HepG2 (cell line): ENCODE measurements at regions not wholly inside any gene's neighbourhood (a gene's known extent, or its start where the extent isn't known, plus 50 kb on each side); places are given as distances from the start of the nearest gene placed in this dataset.

ENCODE experiments used
- ATAC-seq: fragments of 200-7000 bp; cut with Tn5 transposase; 3 replicates; pipeline ENCODE4 v1.9.1; 2020; ENCODE audit warnings: mild to moderate bottlenecking, moderate library complexity
- BruUV-seq: library from RNA; stranded (reverse); fragments of 400-500 nt; replicated peaks from 2 replicates; lab custom pipeline; 2021; lab: Mats Ljungman, UMichigan
- CTCF ChIA-PET: fragments of 300-600 bp; formaldehyde crosslinking; extraction: SDS; loops from one replicate; lab custom pipeline; 2021; ENCODE audit warnings: low total read pairs, inconsistent platforms, low intra/inter-chr PET ratio; lab: Yijun Ruan, JAX
- POLR2A ChIA-PET: fragments of 350-600 bp; sonication (Branson Sonifier 250); formaldehyde crosslinking; loops from one replicate; lab custom pipeline; 2020; ENCODE audit warnings: antibody characterized with exemption, inconsistent platforms; lab: Yijun Ruan, JAX
- DNase-seq: peaks from one replicate; pipeline ENCODE4 v3.0.0-alpha.2; 2015; ENCODE audit warnings: low spot score
- FAIRE-seq: peaks from 3 replicates; lab custom pipeline; 2011; peaks lifted over from hg19 to GRCh38; lab: Jason Lieb, UNC
- H2AFZ ChIP-seq: one replicate; pipeline ENCODE4 v1.6.1; 2011; ENCODE audit warnings: low read length, inconsistent platforms
- H3K27ac ChIP-seq: fragments of 300-600 bp; 3 replicates; pipeline ENCODE4 v1.8.0; 2011; ENCODE audit warnings: mixed run types, mild to moderate bottlenecking, mixed read lengths, low read length, inconsistent platforms; ENCODE audit not compliant: insufficient read depth; ENCODE audit errors: extremely low read length
- H3K27me3 ChIP-seq, 2 experiments: fragments of 200-600 bp in 1 of 2; 2 replicates in 1 of 2; 3 replicates in 1 of 2; pipeline versions ENCODE4 v1.6.0 to v1.8.0; 2011; ENCODE audit warnings: low read length in 2 of 2, mild to moderate bottlenecking in 2 of 2, moderate library complexity in 2 of 2, inconsistent platforms in 1 of 2; ENCODE audit not compliant: insufficient read depth in 2 of 2, control insufficient read depth in 1 of 2
- H3K36me3 ChIP-seq, 2 experiments: fragments of 200-600 bp in 1 of 2; replicated peaks in 1 of 2; 2 replicates in 1 of 2; 3 replicates in 1 of 2; pipeline versions ENCODE4 v1.5.1 to v1.8.0; 2011; ENCODE audit warnings: low read length in 2 of 2, inconsistent platforms in 1 of 2; ENCODE audit not compliant: insufficient read depth in 2 of 2, control insufficient read depth in 1 of 2
- H3K4me1 ChIP-seq: 2 replicates; pipeline ENCODE4 v1.5.1; 2012; ENCODE audit warnings: low read length, inconsistent platforms; ENCODE audit not compliant: insufficient read depth
- H3K4me2 ChIP-seq: 2 replicates; pipeline ENCODE4 v1.6.0; 2011; ENCODE audit warnings: low read depth, low read length, inconsistent platforms
- H3K4me3 ChIP-seq, 3 experiments: fragments of 200-600 bp in 1 of 3; sonication (generic), shearing (Covaris generic) in 1 of 3; replicated peaks in 1 of 3; 2 replicates each; pipeline ENCODE4 v1.5.1; 2011 to 2016; ENCODE audit warnings: low read length in 3 of 3, inconsistent platforms in 2 of 3, low read depth in 2 of 3, mild to moderate bottlenecking in 2 of 3, control low read depth in 1 of 3, mixed read lengths in 1 of 3; ENCODE audit not compliant: insufficient read depth in 1 of 3
- H3K79me2 ChIP-seq: one replicate; pipeline ENCODE4 v1.6.1; 2011; ENCODE audit warnings: low read length, inconsistent platforms; ENCODE audit not compliant: insufficient read depth
- H3K9ac ChIP-seq: 2 replicates; pipeline ENCODE4 v1.6.0; 2011; ENCODE audit warnings: mild to moderate bottlenecking, low read depth, low read length, inconsistent platforms; ENCODE audit not compliant: insufficient read depth
- H3K9me3 ChIP-seq: 2 replicates; pipeline ENCODE4 v1.5.1; 2012; ENCODE audit warnings: mild to moderate bottlenecking, low read length
- H4K20me1 ChIP-seq: 2 replicates; pipeline ENCODE4 v1.6.0; 2011; ENCODE audit warnings: inconsistent platforms, mild to moderate bottlenecking, low read length, moderate library complexity; ENCODE audit not compliant: insufficient read depth
- GFI1 ChIP-seq: sonication (generic); formaldehyde crosslinking; IDR thresholded peaks from 2 replicates; pipeline ENCODE4 v1.5.0; 2020; ENCODE audit warnings: missing genetic modification reagents, mild to moderate bottlenecking, borderline replicate concordance
- SAP130 ChIP-seq: IDR thresholded peaks from 2 replicates; pipeline ENCODE4 v1.6.1; 2016; ENCODE audit warnings: low read depth
- SKI ChIP-seq: fragments of 450-650 bp; IDR thresholded peaks from one replicate; pipeline ENCODE4 v1.6.1; 2018; ENCODE audit warnings: mild to moderate bottlenecking; ENCODE audit not compliant: partially characterized antibody
- ZFP41 ChIP-seq: sonication (generic); formaldehyde crosslinking; IDR thresholded peaks from 2 replicates; pipeline ENCODE4 v1.4.0; 2020; ENCODE audit warnings: mild to moderate bottlenecking, missing genetic modification reagents, borderline replicate concordance
- WGBS: methylation state at CpG from one replicate; pipeline ENCODE4 v1.1.6; 2017; ENCODE audit warnings: low lambda C conversion rate; 5-methylcytosine and 5-hydroxymethylcytosine counted together
- in situ Hi-C: cut with HindIII; loops from 2 replicates; pipeline ENCODE4 v1.10.0; 2017; ENCODE audit warnings: low pct_unique_long_range_greater_than_20kb; ENCODE audit not compliant: extremely low pct_ligation_motif_present
- intact Hi-C: fragments of 100-400 bp; cut with micrococcal nuclease; formaldehyde crosslinking; loops from one replicate; pipeline ENCODE4 v1.10.0; 2022; ENCODE audit not compliant: unreplicated experiment
- TF ChIP-seq, protein P1 (sequence below): sonication (generic); formaldehyde crosslinking; conservative IDR thresholded peaks from 2 replicates; pipeline ENCODE4 v1.8.1; 2023; ENCODE audit warnings: missing genetic modification reagents
- TF ChIP-seq, protein P2 (sequence below): sonication (generic); formaldehyde crosslinking; IDR thresholded peaks from 2 replicates; pipeline ENCODE4 v1.4.0; 2020; ENCODE audit warnings: low read depth, missing genetic modification reagents
- TF ChIP-seq, protein P3 (sequence below): sonication (generic); formaldehyde crosslinking; IDR thresholded peaks from 2 replicates; pipeline ENCODE4 v1.5.0; 2020; ENCODE audit warnings: missing genetic modification reagents, mild to moderate bottlenecking, borderline replicate concordance

DNA sequence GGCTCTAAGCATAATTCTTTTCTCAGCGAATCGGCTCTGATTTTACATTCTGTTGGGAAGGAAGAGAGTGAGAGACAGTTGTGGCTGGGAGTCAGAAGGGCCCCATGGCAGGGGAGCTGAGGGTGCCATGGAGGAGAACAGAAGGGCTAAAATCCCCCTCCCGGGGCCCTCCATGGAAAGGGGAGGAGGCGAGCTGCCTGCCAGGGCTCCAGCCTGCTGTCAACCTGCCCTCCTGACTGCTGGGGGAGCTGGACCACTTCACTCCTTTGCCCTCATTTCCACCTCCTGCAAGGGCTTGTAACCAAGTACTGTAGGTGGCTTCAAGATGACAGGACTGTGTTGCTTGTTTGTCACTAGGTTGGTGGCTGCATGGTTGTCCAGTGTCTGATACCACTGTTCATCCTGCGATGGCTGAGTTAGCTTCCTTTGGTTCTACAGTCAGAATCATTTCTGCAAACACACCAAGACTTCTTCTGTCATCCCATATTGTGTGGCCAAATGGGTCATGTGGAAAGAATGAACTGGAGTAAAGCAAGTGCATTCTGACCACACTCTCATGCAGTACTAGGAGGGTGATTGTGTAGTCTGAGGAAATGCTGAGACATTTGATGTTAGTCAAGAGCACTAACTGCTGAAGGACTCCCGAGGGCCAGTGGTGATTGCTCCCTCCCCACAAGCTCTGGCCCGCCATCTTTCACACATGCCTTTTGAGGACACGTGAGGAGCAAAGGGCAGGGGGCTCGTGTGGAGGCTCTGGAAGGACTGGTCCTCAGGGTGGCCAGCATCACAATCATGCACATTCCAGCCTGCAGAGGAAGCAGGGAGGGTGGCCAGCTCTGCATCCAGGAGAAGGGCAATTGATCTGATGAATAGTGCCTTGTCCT is 307.2 kb downstream of the GADD45G start:
- no peak overlapping the region for H3K9ac ChIP-seq
- TF ChIP-seq, protein P1, sequence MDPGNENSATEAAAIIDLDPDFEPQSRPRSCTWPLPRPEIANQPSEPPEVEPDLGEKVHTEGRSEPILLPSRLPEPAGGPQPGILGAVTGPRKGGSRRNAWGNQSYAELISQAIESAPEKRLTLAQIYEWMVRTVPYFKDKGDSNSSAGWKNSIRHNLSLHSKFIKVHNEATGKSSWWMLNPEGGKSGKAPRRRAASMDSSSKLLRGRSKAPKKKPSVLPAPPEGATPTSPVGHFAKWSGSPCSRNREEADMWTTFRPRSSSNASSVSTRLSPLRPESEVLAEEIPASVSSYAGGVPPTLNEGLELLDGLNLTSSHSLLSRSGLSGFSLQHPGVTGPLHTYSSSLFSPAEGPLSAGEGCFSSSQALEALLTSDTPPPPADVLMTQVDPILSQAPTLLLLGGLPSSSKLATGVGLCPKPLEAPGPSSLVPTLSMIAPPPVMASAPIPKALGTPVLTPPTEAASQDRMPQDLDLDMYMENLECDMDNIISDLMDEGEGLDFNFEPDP (CRISPR knock-in tag): no peak
- TF ChIP-seq SAP130 (CRISPR knock-in tag) (no peak), SKI (no peak), ZFP41 (no peak), GFI1 (no peak)
- TF ChIP-seq, protein P2, sequence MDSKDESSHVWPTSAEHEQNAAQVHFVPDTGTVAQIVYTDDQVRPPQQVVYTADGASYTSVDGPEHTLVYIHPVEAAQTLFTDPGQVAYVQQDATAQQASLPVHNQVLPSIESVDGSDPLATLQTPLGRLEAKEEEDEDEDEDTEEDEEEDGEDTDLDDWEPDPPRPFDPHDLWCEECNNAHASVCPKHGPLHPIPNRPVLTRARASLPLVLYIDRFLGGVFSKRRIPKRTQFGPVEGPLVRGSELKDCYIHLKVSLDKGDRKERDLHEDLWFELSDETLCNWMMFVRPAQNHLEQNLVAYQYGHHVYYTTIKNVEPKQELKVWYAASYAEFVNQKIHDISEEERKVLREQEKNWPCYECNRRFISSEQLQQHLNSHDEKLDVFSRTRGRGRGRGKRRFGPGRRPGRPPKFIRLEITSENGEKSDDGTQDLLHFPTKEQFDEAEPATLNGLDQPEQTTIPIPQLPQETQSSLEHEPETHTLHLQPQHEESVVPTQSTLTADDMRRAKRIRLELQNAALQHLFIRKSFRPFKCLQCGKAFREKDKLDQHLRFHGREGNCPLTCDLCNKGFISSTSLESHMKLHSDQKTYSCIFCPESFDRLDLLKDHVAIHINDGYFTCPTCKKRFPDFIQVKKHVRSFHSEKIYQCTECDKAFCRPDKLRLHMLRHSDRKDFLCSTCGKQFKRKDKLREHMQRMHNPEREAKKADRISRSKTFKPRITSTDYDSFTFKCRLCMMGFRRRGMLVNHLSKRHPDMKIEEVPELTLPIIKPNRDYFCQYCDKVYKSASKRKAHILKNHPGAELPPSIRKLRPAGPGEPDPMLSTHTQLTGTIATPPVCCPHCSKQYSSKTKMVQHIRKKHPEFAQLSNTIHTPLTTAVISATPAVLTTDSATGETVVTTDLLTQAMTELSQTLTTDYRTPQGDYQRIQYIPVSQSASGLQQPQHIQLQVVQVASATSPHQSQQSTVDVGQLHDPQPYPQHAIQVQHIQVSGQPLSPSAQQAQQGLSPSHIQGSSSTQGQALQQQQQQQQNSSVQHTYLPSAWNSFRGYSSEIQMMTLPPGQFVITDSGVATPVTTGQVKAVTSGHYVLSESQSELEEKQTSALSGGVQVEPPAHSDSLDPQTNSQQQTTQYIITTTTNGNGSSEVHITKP (CRISPR knock-in tag): no peak
- TF ChIP-seq, protein P3, sequence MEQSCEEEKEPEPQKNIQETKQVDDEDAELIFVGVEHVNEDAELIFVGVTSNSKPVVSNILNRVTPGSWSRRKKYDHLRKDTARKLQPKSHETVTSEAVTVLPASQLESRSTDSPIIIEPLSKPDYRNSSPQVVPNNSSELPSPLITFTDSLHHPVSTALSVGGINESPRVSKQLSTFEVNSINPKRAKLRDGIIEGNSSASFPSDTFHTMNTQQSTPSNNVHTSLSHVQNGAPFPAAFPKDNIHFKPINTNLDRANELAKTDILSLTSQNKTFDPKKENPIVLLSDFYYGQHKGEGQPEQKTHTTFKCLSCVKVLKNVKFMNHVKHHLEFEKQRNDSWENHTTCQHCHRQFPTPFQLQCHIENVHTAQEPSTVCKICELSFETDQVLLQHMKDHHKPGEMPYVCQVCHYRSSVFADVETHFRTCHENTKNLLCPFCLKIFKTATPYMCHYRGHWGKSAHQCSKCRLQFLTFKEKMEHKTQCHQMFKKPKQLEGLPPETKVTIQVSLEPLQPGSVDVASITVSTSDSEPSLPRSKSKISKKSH (CRISPR knock-in tag): no peak
- H3K27me3 ChIP-seq: no peaks in the 10 kb centered on the region
- no peaks in the 10 kb centered on the region for H3K79me2 ChIP-seq
- no TSS peak for BruUV-seq
- intact Hi-C loops (no loop called here), in situ Hi-C loops (loop anchor here (10.0 kb wide), 1 partner anchor 183 kb away; no protein-coding TSS in a partner anchor)
- ChIA-PET CTCF (no interaction called here), POLR2A (no interaction called here)
- no peak for ATAC-seq
- WGBS: 41% methylated on average over 5 of the region's 9 CpGs
- H3K9me3 ChIP-seq: no peaks in the 10 kb centered on the region
- no peak overlapping the region for H3K27ac ChIP-seq
- DNase-seq: no peak
- H3K36me3 ChIP-seq: no peaks in the 10 kb centered on the region
- no peak overlapping the region for H3K4me2 ChIP-seq
- H4K20me1 ChIP-seq: no peaks in the 10 kb centered on the region
- no peak for FAIRE-seq
- no peak overlapping the region for H2AFZ ChIP-seq
- H3K4me3 ChIP-seq: no peak overlapping the region
- no peaks in the 10 kb centered on the region for H3K4me1 ChIP-seq
